GM21526 (cell line): ENCODE measurements at regions not wholly inside any gene's neighbourhood (a gene's known extent, or its start where the extent isn't known, plus 50 kb on each side); places are given as distances from the start of the nearest gene placed in this dataset.
A peak's percentile ranks its signal among the peaks of the same experiment; 100 is the strongest.

Experiments
- ATAC-seq: cut with Tn5 transposase; IDR thresholded peaks from one replicate; pipeline ENCODE4 v1.9.1; 2021; ENCODE audit warnings: moderate library complexity; ENCODE audit not compliant: unreplicated experiment, low FRiP score

GRCh38 chr3:72594615-72595215 is 253.5 kb downstream of the SHQ1 start:
- no peak for ATAC-seq

GRCh38 chr3:72593881-72594397 is 254.3 kb downstream of the SHQ1 start:
- no peak for ATAC-seq

- no peak for ATAC-seq
Measured at GRCh38 chr3:72591522-72592421, 256.5 kb downstream of the SHQ1 start.

- ATAC-seq: no peak
Measured at GRCh38 chr3:72590732-72591221, 257.5 kb downstream of the SHQ1 start.

GRCh38 chr3:72587282-72587681 is 261.0 kb downstream of the SHQ1 start:
- ATAC-seq: no peak

- ATAC-seq: no peak
Measured at GRCh38 chr3:72586694-72587093, 261.6 kb downstream of the SHQ1 start.

GRCh38 chr3:72585966-72586365 is 262.3 kb downstream of the SHQ1 start:
- no peak for ATAC-seq

- no peak for ATAC-seq
Measured at GRCh38 chr3:72584262-72584661, 264.0 kb downstream of the SHQ1 start.

GRCh38 chr3:72582963-72583362 is 265.3 kb downstream of the SHQ1 start:
- no peak for ATAC-seq

GRCh38 chr3:72582211-72582878 is 265.9 kb downstream of the SHQ1 start:
- ATAC-seq: peak; percentile 86

- no peak for ATAC-seq
Measured at GRCh38 chr3:72580900-72581299, 267.3 kb downstream of the SHQ1 start.

- ATAC-seq: no peak
Measured at GRCh38 chr3:72580246-72580756, 267.9 kb downstream of the SHQ1 start.

GRCh38 chr3:72579581-72580245 is 268.5 kb downstream of the SHQ1 start:
- ATAC-seq: no peak

GRCh38 chr3:72579191-72579580 is 269.1 kb downstream of the SHQ1 start:
- ATAC-seq: no peak

- ATAC-seq: no peak
Measured at GRCh38 chr3:72577190-72577589, 271.1 kb downstream of the SHQ1 start.

GRCh38 chr3:72576563-72576962 is 271.7 kb downstream of the SHQ1 start:
- no peak for ATAC-seq

- ATAC-seq: no peak
Measured at GRCh38 chr3:72574144-72574543, 274.1 kb downstream of the SHQ1 start.

- no peak for ATAC-seq
Measured at GRCh38 chr3:72573051-72573450, 275.2 kb downstream of the SHQ1 start.

- ATAC-seq: no peak
Measured at GRCh38 chr3:72572489-72573007, 275.7 kb downstream of the SHQ1 start.

- no peak for ATAC-seq
Measured at GRCh38 chr3:72571638-72572114, 276.6 kb downstream of the SHQ1 start.
